Neural cell (in vitro differentiated cells): ENCODE measurements at regions not wholly inside any gene's neighbourhood (a gene's known extent, or its start where the extent isn't known, plus 50 kb on each side); places are given as distances from the start of the nearest gene placed in this dataset.

Source experiments
- EZH2 ChIP-seq: fragments of 200-600, 300-800 bp; shearing (Covaris generic), sonication (generic); IDR thresholded peaks from 2 replicates; pipeline ENCODE4 v1.6.1; 2014; ENCODE audit warnings: antibody characterized with exemption, low read length, borderline replicate concordance, mild to moderate bottlenecking; ENCODE audit not compliant: insufficient read depth, poor library complexity, severe bottlenecking
- MXI1 ChIP-seq: fragments of 450-650 bp; conservative IDR thresholded peaks from 2 replicates; pipeline ENCODE4 v1.6.1; 2014; ENCODE audit warnings: antibody characterized with exemption, mild to moderate bottlenecking; ENCODE audit not compliant: poor library complexity, severe bottlenecking
- POLR2AphosphoS5 ChIP-seq: IDR thresholded peaks from 2 replicates; pipeline ENCODE4 v1.6.1; 2012
- RAD21 ChIP-seq: fragments of 450-650 bp; conservative IDR thresholded peaks from 2 replicates; pipeline ENCODE4 v1.6.1; 2014; ENCODE audit warnings: antibody characterized with exemption, mild to moderate bottlenecking, moderate library complexity
- REST ChIP-seq: IDR thresholded peaks from 2 replicates; pipeline ENCODE4 v1.6.1; 2012; ENCODE audit warnings: borderline replicate concordance
- SMC3 ChIP-seq: fragments of 450-650 bp; conservative IDR thresholded peaks from 2 replicates; pipeline ENCODE4 v1.6.1; 2014; ENCODE audit warnings: antibody characterized with exemption, mild to moderate bottlenecking, moderate library complexity; ENCODE audit not compliant: poor library complexity
- TAF1 ChIP-seq: IDR thresholded peaks from 2 replicates; pipeline ENCODE4 v1.6.1; 2012; ENCODE audit warnings: low read depth
- TF ChIP-seq, protein P1 (sequence below): fragments of 450-650 bp; IDR thresholded peaks from 2 replicates; pipeline ENCODE4 v1.5.1; 2014; ENCODE audit warnings: antibody characterized with exemption, mild to moderate bottlenecking, moderate library complexity; ENCODE audit not compliant: poor library complexity, severe bottlenecking

DNA sequence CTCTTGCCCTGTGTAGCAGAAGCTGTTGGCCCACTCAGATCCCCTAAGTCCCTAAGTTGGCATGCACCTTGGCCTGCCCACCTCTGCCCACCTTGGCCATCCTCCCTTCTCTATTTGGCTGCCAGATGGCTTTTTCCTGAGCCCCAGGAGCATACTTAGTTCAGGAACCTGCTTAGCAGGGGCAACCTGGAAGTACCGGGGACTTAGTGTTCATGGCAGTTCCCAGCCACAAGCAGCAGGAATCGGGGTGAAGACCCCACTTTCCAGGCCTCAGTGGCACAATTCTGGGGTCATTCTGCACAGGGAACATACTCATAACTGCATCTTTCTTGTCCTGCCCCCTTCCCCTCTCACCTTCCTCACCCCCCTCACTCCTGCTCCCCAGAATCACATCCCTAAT, 158.0 kb upstream of the PMEPA1 start:
- TF ChIP-seq MXI1, result no peak
- TF ChIP-seq, protein P1, sequence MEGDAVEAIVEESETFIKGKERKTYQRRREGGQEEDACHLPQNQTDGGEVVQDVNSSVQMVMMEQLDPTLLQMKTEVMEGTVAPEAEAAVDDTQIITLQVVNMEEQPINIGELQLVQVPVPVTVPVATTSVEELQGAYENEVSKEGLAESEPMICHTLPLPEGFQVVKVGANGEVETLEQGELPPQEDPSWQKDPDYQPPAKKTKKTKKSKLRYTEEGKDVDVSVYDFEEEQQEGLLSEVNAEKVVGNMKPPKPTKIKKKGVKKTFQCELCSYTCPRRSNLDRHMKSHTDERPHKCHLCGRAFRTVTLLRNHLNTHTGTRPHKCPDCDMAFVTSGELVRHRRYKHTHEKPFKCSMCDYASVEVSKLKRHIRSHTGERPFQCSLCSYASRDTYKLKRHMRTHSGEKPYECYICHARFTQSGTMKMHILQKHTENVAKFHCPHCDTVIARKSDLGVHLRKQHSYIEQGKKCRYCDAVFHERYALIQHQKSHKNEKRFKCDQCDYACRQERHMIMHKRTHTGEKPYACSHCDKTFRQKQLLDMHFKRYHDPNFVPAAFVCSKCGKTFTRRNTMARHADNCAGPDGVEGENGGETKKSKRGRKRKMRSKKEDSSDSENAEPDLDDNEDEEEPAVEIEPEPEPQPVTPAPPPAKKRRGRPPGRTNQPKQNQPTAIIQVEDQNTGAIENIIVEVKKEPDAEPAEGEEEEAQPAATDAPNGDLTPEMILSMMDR, result no peak
- no peak for TF ChIP-seq REST
- TF ChIP-seq TAF1, result no peak
- no peak for TF ChIP-seq RAD21
- no peak for TF ChIP-seq EZH2
- TF ChIP-seq POLR2AphosphoS5, result no peak
- TF ChIP-seq SMC3, result no peak
